Prostate gland (tissue), 2 donors: ENCODE measurements at regions not wholly inside any gene's neighbourhood (a gene's known extent, or its start where the extent isn't known, plus 50 kb on each side); places are given as distances from the start of the nearest gene placed in this dataset.

Experiments
- POLR2A ChIP-seq: fragments of 450-650 bp; IDR thresholded peaks from one replicate; pipeline ENCODE4 v1.6.1; 2016; ENCODE audit warnings: antibody characterized with exemption, mild to moderate bottlenecking
- TF ChIP-seq, protein P1 (sequence below), 4 experiments: fragments of 200-600 bp in 2 of 4; fragments of 450-650 bp in 2 of 4; sonication (generic) in 2 of 4; IDR thresholded peaks; 1 replicate in 3 of 4; 2 replicates in 1 of 4; pipeline ENCODE4 v1.5.1; 2016 to 2019; ENCODE audit warnings: antibody characterized with exemption in 4 of 4, mild to moderate bottlenecking in 2 of 4, moderate library complexity in 2 of 4

DNA sequence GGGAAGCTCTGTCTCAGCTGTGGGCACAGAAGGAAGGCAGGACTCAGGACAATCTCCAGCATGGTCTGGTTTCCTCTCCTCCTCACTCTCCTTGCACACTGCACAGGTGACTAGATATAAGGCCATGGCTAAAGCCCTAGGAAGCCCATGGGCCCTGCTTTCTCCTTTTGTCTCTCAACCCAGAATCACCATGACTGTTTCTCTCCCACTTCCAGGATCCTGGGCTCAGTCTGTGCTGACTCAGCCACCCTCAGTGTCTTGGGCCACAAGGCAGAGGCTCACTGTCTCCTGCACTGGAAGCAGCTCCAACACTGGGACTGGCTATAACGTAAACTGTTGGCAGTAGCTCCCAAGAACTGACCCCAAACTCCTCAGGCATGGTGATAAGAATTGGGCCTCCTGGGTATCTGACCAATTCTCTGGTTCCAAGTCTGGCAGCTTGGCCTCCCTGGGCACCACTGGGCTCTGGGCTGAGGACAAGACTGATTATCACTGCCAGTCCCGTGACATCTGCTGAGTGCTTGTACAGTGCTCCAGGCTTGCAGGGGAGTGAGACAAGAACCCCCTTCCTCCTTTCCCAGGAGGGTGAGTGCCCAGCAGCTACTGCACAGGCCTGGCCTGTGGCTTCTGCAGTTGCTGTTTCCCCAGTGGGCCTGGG, 104.0 kb upstream of the TOP3B start:
- TF ChIP-seq, protein P1, sequence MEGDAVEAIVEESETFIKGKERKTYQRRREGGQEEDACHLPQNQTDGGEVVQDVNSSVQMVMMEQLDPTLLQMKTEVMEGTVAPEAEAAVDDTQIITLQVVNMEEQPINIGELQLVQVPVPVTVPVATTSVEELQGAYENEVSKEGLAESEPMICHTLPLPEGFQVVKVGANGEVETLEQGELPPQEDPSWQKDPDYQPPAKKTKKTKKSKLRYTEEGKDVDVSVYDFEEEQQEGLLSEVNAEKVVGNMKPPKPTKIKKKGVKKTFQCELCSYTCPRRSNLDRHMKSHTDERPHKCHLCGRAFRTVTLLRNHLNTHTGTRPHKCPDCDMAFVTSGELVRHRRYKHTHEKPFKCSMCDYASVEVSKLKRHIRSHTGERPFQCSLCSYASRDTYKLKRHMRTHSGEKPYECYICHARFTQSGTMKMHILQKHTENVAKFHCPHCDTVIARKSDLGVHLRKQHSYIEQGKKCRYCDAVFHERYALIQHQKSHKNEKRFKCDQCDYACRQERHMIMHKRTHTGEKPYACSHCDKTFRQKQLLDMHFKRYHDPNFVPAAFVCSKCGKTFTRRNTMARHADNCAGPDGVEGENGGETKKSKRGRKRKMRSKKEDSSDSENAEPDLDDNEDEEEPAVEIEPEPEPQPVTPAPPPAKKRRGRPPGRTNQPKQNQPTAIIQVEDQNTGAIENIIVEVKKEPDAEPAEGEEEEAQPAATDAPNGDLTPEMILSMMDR (IDR thresholded peaks at IDR 0.05): no peak
- no peak for TF ChIP-seq POLR2A
